ENCODE measurements at regions not wholly inside any gene's neighbourhood (a gene's known extent, or its start where the extent isn't known, plus 50 kb on each side); places are given as distances from the start of the nearest gene placed in this dataset.

GRCh38 chr5:138649316-138649720 lies 74.1 kb upstream of the HSPA9 start:
- peak overlapping the region; percentile 57 for H3K27ac Mint-ChIP-seq
- no peak for TF ChIP-seq CTCF (IDR thresholded peaks at IDR 0.05)
- DNase-seq: peak; percentile 29
- peaks cover 97% of the 10 kb centered on the region for H3K4me1 Mint-ChIP-seq
- no peak overlapping the region for H3K4me3 Mint-ChIP-seq
- H3K36me3 Mint-ChIP-seq (ENCODE audit: low read depth): no peaks in the 10 kb centered on the region
- peaks cover 3% of the 10 kb centered on the region for H3K27me3 Mint-ChIP-seq (ENCODE audit: low read depth, poor library complexity)
- H3K9me3 Mint-ChIP-seq: no peaks in the 10 kb centered on the region

- no peak for TF ChIP-seq CTCF (IDR thresholded peaks at IDR 0.05)
- Mint-ChIP-seq H3K27ac (no peak overlapping the region), H3K9me3 (no peaks in the 10 kb centered on the region), H3K4me3 (no peak overlapping the region), H3K36me3 (ENCODE audit: low read depth) (no peaks in the 10 kb centered on the region), H3K4me1 (peaks cover 97% of the 10 kb centered on the region), H3K27me3 (ENCODE audit: low read depth, poor library complexity) (peaks cover 3% of the 10 kb centered on the region)
- no peak for DNase-seq
Observed at GRCh38 chr5:138648841-138649240, 73.6 kb upstream of the HSPA9 start.

GRCh38 chr5:138647794-138648410 lies 72.7 kb upstream of the HSPA9 start:
- no peaks in the 10 kb centered on the region for H3K9me3 Mint-ChIP-seq
- peaks cover 97% of the 10 kb centered on the region for H3K4me1 Mint-ChIP-seq
- H3K36me3 Mint-ChIP-seq (ENCODE audit: low read depth): no peaks in the 10 kb centered on the region
- H3K27ac Mint-ChIP-seq: no peak overlapping the region
- TF ChIP-seq CTCF (IDR thresholded peaks at IDR 0.05): no peak
- DNase-seq: no peak
- H3K27me3 Mint-ChIP-seq (ENCODE audit: low read depth, poor library complexity): peaks cover 3% of the 10 kb centered on the region
- no peak overlapping the region for H3K4me3 Mint-ChIP-seq

- no peaks in the 10 kb centered on the region for H3K36me3 Mint-ChIP-seq (ENCODE audit: low read depth)
- peaks cover 97% of the 10 kb centered on the region for H3K4me1 Mint-ChIP-seq
- no peak overlapping the region for H3K4me3 Mint-ChIP-seq
- DNase-seq: no peak
- TF ChIP-seq CTCF (IDR thresholded peaks at IDR 0.05): no peak
- H3K27ac Mint-ChIP-seq: no peak overlapping the region
- H3K27me3 Mint-ChIP-seq (ENCODE audit: low read depth, poor library complexity): peaks cover 3% of the 10 kb centered on the region
- H3K9me3 Mint-ChIP-seq: no peaks in the 10 kb centered on the region
Observed at GRCh38 chr5:138647261-138647788, 72.1 kb upstream of the HSPA9 start.

GRCh38 chr5:138646671-138647070 lies 71.5 kb upstream of the HSPA9 start:
- Mint-ChIP-seq H3K4me3 (no peak overlapping the region), H3K27me3 (ENCODE audit: low read depth, poor library complexity) (peaks cover 3% of the 10 kb centered on the region), H3K9me3 (no peaks in the 10 kb centered on the region), H3K4me1 (peaks cover 97% of the 10 kb centered on the region), H3K27ac (no peak overlapping the region), H3K36me3 (ENCODE audit: low read depth) (no peaks in the 10 kb centered on the region)
- DNase-seq: no peak
- no peak for TF ChIP-seq CTCF (IDR thresholded peaks at IDR 0.05)

All from nephron progenitor cell (in vitro differentiated cells).